Stomach (tissue), 4 donors: ENCODE measurements at regions not wholly inside any gene's neighbourhood (a gene's known extent, or its start where the extent isn't known, plus 50 kb on each side); places are given as distances from the start of the nearest gene placed in this dataset.

ENCODE experiments used
- POLR2A ChIP-seq, 4 donors: fragments of 450-650 bp; IDR thresholded peaks; one replicate each; pipeline ENCODE4 v1.6.1; 2016; ENCODE audit warnings: antibody characterized with exemption in 4 of 4, control low read depth in 2 of 4, mild to moderate bottlenecking in 1 of 4, moderate library complexity in 1 of 4
- TF ChIP-seq, protein P1 (sequence below), 7 experiments: fragments of 450-650 bp in 4 of 7; fragments of 200-600 bp in 3 of 7; sonication (generic) in 3 of 7; IDR thresholded peaks; one replicate each; pipeline ENCODE4 v1.5.1; 2016 to 2019; ENCODE audit warnings: antibody characterized with exemption in 7 of 7, control low read depth in 2 of 7, mild to moderate bottlenecking in 1 of 7

DNA sequence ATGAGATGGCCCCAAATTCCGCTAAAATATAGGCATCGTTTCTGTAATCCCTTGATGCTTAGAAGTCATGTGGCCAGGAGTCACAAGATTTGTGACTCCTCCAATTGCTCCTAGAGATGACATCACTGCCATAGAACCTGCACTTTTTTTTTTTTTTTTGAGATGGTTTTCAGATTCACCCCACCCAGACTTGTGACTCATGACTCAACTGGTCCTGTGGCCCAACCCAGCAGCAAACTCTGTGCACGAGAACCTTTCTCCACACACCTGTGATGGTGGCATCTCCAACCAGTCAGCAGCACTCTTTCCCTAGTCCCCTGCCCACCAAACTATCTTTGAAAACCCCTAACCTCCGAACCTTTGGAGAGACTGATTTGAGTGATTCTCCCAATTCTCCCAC is 414.0 kb downstream of the MED10 start:
- TF ChIP-seq, protein P1, sequence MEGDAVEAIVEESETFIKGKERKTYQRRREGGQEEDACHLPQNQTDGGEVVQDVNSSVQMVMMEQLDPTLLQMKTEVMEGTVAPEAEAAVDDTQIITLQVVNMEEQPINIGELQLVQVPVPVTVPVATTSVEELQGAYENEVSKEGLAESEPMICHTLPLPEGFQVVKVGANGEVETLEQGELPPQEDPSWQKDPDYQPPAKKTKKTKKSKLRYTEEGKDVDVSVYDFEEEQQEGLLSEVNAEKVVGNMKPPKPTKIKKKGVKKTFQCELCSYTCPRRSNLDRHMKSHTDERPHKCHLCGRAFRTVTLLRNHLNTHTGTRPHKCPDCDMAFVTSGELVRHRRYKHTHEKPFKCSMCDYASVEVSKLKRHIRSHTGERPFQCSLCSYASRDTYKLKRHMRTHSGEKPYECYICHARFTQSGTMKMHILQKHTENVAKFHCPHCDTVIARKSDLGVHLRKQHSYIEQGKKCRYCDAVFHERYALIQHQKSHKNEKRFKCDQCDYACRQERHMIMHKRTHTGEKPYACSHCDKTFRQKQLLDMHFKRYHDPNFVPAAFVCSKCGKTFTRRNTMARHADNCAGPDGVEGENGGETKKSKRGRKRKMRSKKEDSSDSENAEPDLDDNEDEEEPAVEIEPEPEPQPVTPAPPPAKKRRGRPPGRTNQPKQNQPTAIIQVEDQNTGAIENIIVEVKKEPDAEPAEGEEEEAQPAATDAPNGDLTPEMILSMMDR (IDR thresholded peaks at IDR 0.05), result no peak
- TF ChIP-seq POLR2A (IDR thresholded peaks at IDR 0.05), result no peak
